SHP77 treated with DMSO at 0.1 percent for 48 hours (cell line): ENCODE measurements at regions not wholly inside any gene's neighbourhood (a gene's known extent, or its start where the extent isn't known, plus 50 kb on each side); places are given as distances from the start of the nearest gene placed in this dataset.
"Not testable (repeated sequence)": the region's sequence is repeated elsewhere in the genome, so short reads cannot be mapped to it uniquely, and the experiment has no call there.

Experiments
- DNase-seq: peaks from one replicate; lab custom pipeline; 2025; lab: John Stamatoyannopoulos, UW

- DNase-seq = no peak
These were observed 339.0 kb upstream of the CITED2 start for GRCh38 chr6:139713424-139713823.

DNA sequence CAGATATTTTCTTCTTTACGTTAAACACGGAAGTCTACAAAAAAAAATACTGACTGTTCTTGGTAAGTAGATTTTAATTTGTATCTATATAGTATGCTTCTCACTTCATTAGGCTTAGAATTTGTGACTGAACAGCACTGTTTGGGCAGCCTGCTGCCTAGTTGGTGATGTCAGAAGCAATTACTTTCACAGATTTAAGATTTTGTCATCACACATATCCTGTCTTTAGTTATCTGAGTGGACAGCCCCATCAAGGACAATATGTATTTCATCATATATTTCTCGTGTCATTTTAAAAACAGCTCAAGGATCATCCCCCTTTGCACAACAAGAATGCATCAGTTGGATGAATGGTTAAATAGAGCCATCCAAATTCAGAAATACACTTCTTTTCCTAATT, 338.4 kb upstream of the CITED2 start:
- no peak for DNase-seq

GRCh38 chr6:139711804-139712585, 337.5 kb upstream of the CITED2 start:
- DNase-seq = no peak

DNA sequence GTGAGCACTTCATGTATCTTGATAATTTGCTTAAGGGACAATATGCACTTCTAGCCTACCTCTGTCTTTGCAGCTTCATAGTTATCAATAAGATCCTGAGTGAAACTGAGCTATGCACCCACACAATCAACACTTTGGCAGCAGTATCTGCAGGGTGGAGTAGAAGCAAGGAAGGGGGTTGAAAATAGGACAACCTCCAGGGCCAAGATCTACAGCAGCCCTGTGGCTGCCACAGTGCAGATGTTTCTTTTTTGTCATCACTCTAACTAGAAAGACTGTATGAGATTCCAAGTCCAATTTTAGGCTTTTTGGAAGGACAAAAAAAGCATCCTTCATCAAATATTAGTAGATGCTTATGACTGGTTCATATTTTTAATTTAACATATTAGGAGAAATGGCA, 336.1 kb upstream of the CITED2 start:
- no peak for DNase-seq

- no peak for DNase-seq
These were observed 334.1 kb upstream of the CITED2 start for GRCh38 chr6:139708337-139709199.

DNA sequence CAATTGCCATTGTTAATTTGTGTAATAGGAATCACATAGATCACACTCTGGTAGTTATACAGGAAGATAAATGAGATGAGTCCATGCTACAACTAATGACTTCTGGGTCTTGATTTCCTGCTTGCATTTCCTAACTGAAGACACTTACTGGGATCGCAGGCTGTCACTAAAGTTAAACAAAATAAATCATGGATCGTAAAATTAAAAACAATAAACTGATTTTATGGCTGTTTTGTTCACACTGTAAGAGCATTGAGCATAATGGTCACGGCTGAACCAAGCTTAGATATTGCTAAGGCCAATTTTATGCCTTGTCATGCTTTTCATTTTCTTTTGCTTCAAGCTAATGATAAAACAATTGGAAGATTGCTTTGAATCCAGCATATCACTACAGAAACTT, 332.5 kb upstream of the CITED2 start:
- no peak for DNase-seq

- DNase-seq = no peak
These were observed 330.8 kb upstream of the CITED2 start for GRCh38 chr6:139705284-139705683.

DNA sequence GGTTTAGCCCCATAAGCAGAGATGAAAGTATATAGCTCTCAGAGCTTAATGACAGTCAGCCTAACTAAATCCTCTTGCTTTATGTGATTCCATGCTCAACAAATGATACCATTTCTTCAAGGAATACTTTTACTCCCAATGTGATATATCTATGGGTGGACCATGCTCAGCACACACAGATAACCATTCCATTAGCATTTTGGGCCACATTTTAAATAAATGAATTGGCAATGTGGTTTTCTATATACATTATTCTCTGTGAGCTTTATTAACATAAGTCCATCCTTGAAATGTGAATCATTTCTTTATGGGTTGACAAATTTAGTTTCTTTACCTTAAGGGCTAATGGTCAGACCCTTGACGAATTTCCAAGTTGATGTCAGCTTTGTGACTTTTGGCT, 329.3 kb upstream of the CITED2 start:
- no peak for DNase-seq

- DNase-seq = no peak
These were observed 328.3 kb upstream of the CITED2 start for GRCh38 chr6:139702706-139703105.

DNA sequence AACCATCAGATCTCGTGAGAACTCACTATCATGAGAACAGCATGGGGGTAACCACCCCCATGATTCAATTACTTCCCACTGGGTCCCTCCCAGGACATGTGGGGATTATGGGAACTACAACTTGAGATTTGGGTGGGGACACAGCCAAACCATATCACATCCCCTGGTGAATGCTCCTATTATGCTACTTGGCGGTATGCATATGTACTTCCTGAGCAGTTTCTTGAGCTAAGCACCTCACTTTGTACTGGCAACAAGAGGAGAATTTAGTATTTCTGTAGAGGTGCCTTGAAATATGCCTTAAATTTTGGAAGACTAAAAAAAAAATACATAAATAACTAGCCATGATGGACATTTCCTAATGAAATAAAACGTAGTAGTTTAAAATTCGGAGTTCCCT, 327.2 kb upstream of the CITED2 start:
- DNase-seq = no peak

DNA sequence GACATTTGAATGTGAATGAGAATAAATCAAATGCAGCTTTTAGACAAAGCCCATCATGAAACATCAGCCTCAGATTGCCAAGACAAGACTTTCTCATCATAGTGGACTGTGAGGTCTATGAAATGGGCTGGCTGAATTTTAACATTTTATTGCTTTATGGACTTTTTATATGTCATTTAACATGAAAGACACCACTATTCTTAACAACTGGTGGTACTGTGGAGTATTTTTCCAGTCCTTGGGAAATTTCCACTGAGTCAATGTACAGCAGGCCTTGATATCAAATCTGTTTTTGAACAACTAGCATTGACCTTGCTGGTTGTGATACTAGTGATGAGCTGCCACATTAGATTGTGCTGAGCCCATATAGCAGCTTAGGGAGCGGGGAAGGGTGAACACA, 326.6 kb upstream of the CITED2 start:
- no peak for DNase-seq

DNA sequence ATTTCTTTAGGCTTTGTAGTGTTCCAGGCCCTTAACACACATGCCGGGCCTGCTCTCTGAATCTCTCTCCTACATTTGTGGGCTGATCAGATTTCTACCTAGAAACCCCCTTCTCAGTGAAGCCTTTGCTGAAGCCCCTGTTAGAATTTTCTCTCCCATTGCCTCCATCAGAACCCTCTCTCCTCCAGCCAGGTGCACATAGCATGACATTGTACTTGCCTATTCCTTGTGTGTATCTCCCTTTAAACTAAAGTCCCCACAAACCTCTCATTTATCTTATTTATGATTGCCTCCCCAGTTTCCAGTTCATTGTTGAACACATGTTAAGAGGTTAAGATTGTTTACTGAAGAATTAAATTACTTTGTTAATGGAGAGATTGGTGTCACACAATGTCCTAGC, 325.5 kb upstream of the CITED2 start:
- DNase-seq = no peak

DNA sequence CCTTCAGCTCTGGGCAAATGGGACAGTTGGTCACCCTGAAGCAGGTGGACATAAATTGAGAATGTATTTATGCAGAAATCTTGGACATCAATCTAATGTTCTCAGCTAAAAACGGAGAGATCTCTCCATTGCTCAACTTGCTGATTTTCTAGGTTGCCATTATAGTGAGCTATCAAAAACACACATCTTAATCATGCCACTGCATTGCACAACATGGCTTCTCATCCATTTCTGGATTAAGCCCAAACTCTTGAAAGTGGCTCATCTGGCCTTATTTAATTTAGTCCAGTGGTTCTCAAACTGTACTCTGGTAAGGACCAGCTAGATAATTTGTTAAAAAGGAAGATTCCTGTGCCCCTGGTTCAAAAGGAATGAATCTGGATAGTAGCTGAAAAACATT, 324.9 kb upstream of the CITED2 start:
- no peak for DNase-seq

- DNase-seq = no peak
These were observed 324.2 kb upstream of the CITED2 start for GRCh38 chr6:139698526-139699176.

- not testable (repeated sequence) for DNase-seq
These were observed 323.4 kb upstream of the CITED2 start for GRCh38 chr6:139697856-139698255.

- DNase-seq = not testable (repeated sequence)
These were observed 322.5 kb upstream of the CITED2 start for GRCh38 chr6:139696991-139697390.

DNA sequence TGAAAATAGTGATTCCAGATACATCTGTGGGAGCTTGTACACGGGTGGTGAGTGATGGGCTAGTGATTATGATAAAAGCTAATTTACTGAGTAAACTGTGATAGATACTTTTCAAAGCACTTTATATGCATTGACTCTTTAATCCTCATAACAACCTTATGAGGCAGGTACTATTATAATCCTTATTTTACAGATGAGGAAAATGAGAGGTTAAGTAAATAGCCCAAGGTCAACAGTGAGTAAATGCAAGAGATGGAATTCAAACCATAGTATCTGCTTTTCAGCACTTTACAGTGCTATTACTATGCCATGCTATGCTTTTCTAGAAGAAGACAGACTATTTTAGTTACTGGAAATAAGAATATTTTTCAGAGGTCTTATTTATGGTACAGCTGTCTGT, 320.9 kb upstream of the CITED2 start:
- DNase-seq = no peak

DNA sequence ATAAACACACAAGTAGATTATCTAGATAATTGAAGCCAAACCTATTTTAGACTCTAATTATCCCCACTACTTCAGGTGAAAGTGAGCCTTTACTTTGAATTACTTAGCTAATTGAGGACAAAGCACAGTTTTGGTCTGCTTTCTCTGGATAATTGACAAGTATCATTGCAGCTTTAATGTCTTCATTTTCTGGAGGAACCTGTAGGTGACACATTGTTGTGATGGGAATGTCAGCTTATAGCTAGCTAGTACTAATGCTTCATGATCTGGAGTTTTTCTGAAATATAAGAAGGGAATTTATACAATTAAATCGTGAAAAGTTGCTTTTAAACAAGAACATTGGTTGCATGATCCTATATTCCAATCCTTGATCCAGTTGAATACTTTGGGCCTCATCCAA, 319.3 kb upstream of the CITED2 start:
- DNase-seq = no peak

- DNase-seq = no peak
These were observed 315.6 kb upstream of the CITED2 start for GRCh38 chr6:139690007-139690406.

DNA sequence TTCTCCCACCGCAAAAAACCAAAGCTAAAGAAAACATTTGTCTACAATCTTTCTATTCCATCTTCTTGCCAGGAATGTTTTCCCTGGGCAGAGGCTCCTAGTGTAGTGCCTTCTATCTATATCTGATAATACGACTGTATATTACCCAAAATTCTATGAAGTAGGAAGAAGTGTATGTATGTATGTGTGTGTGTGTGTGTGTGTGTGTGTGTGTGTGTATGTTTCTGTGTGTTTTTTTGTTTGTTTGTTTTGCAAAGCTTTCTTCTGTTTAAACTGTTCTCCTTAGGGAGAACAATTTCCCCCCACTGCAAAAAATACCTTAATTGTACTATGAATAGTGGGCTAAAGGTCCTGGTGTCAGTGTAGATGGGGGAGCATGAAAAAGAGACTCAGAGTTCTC, 312.6 kb upstream of the CITED2 start:
- no peak for DNase-seq

DNA sequence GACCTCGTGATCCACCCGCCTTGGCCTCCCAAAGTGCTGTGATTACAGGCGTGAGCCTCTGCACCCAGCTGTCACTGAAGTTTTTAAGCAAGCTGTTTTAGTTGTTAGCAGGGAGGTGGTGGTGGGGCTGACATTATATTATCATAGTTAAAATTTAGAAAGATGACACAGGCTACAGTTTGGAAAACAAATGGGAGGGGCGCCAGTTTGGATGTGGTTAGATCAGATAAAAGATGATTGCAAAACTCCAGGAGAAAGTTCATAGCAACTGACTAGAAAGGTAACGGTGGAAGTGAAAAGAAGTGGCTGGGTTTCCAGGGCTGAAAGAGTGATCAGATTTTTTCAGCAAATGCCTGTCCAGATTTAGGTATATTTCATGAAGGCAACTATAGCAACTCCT, 311.9 kb upstream of the CITED2 start:
- DNase-seq = no peak

GRCh38 chr6:139685009-139685408, 310.6 kb upstream of the CITED2 start:
- no peak for DNase-seq

GRCh38 chr6:139680819-139681218, 306.4 kb upstream of the CITED2 start:
- DNase-seq = no peak
